Omental fat pad (tissue), 3 donors: ENCODE measurements at regions not wholly inside any gene's neighbourhood (a gene's known extent, or its start where the extent isn't known, plus 50 kb on each side); places are given as distances from the start of the nearest gene placed in this dataset.

Experiments
- ATAC-seq: fragments of 150-250 bp; one replicate; pipeline ENCODE4 v1.9.1; 2016; ENCODE audit warnings: mild to moderate bottlenecking, moderate library complexity; ENCODE audit not compliant: low FRiP score
- DNase-seq: peaks from one replicate; pipeline ENCODE4 v3.0.0-alpha.2; 2019; ENCODE audit warnings: low spot score
- CTCF ChIP-seq, 3 donors: fragments of 450-650 bp; IDR thresholded peaks; one replicate each; pipeline ENCODE4 v1.5.1; 2016 to 2017; ENCODE audit warnings: antibody characterized with exemption in 3 of 3, mild to moderate bottlenecking in 3 of 3, moderate library complexity in 2 of 3

- no peak for DNase-seq
- ATAC-seq: no peak
- no peak for TF ChIP-seq CTCF (IDR thresholded peaks at IDR 0.05)
These were observed 1365.4 kb upstream of the RAG2 start for GRCh38 chr11:37963440-37963839.

- DNase-seq (no peak), ATAC-seq (no peak)
- no peak for TF ChIP-seq CTCF (IDR thresholded peaks at IDR 0.05)
These were observed 1359.7 kb upstream of the RAG2 start for GRCh38 chr11:37957717-37958116.

GRCh38 chr11:37951996-37952395 lies 1354.0 kb upstream of the RAG2 start:
- no peak for ATAC-seq
- TF ChIP-seq CTCF (IDR thresholded peaks at IDR 0.05): no peak
- DNase-seq: no peak

- DNase-seq (no peak), ATAC-seq (no peak)
- TF ChIP-seq CTCF (IDR thresholded peaks at IDR 0.05): no peak
These were observed 1350.2 kb upstream of the RAG2 start for GRCh38 chr11:37948258-37948657.

GRCh38 chr11:37947821-37948220 lies 1349.8 kb upstream of the RAG2 start:
- ATAC-seq (no peak), DNase-seq (no peak)
- no peak for TF ChIP-seq CTCF (IDR thresholded peaks at IDR 0.05)

- TF ChIP-seq CTCF (IDR thresholded peaks at IDR 0.05): no peak
- DNase-seq (no peak), ATAC-seq (no peak)
These were observed 1348.2 kb upstream of the RAG2 start for GRCh38 chr11:37946155-37946766.

- DNase-seq (no peak), ATAC-seq (no peak)
- TF ChIP-seq CTCF (IDR thresholded peaks at IDR 0.05): no peak
These were observed 1344.0 kb upstream of the RAG2 start for GRCh38 chr11:37942081-37942480.
